MV-4-11 (cell line): ENCODE measurements at regions not wholly inside any gene's neighbourhood (a gene's known extent, or its start where the extent isn't known, plus 50 kb on each side); places are given as distances from the start of the nearest gene placed in this dataset.
"Not testable (repeated sequence)": the region's sequence is repeated elsewhere in the genome, so short reads cannot be mapped to it uniquely, and the experiment has no call there.

Source experiments
- DNase-seq: peaks from one replicate; lab custom pipeline; 2025; lab: John Stamatoyannopoulos, UW

GRCh38 chr6:155915651-155916050 lies 460.0 kb upstream of the NOX3 start:
- DNase-seq, result no peak

- no peak for DNase-seq
These were observed 458.2 kb upstream of the NOX3 start for GRCh38 chr6:155913816-155914215.

GRCh38 chr6:155909710-155910109 lies 454.1 kb upstream of the NOX3 start:
- no peak for DNase-seq

GRCh38 chr6:155895641-155896040 lies 440.0 kb upstream of the NOX3 start:
- no peak for DNase-seq

- DNase-seq, result no peak
These were observed 439.1 kb upstream of the NOX3 start for GRCh38 chr6:155894758-155895157.

GRCh38 chr6:155894262-155894661 lies 438.6 kb upstream of the NOX3 start:
- DNase-seq, result no peak

- DNase-seq, result no peak
These were observed 434.8 kb upstream of the NOX3 start for GRCh38 chr6:155890409-155890808.

- DNase-seq, result no peak
These were observed 433.8 kb upstream of the NOX3 start for GRCh38 chr6:155889410-155889809.

- no peak for DNase-seq
These were observed 431.8 kb upstream of the NOX3 start for GRCh38 chr6:155887421-155887820.

- no peak for DNase-seq
These were observed 428.1 kb upstream of the NOX3 start for GRCh38 chr6:155883741-155884140.

- DNase-seq, result no peak
These were observed 427.7 kb upstream of the NOX3 start for GRCh38 chr6:155883334-155883731.

GRCh38 chr6:155882527-155883333 lies 427.1 kb upstream of the NOX3 start:
- DNase-seq, result no peak

GRCh38 chr6:155881826-155882526 lies 426.3 kb upstream of the NOX3 start:
- DNase-seq, result no peak

- no peak for DNase-seq
These were observed 425.3 kb upstream of the NOX3 start for GRCh38 chr6:155880900-155881299.

- no peak for DNase-seq
These were observed 417.3 kb upstream of the NOX3 start for GRCh38 chr6:155872961-155873360.

GRCh38 chr6:155867682-155868081 lies 412.0 kb upstream of the NOX3 start:
- no peak for DNase-seq

- DNase-seq, result not testable (repeated sequence)
These were observed 411.2 kb upstream of the NOX3 start for GRCh38 chr6:155866676-155867390.

- no peak for DNase-seq
These were observed 406.2 kb upstream of the NOX3 start for GRCh38 chr6:155861821-155862220.

- DNase-seq, result not testable (repeated sequence)
These were observed 403.3 kb upstream of the NOX3 start for GRCh38 chr6:155858906-155859305.

GRCh38 chr6:155854787-155855186 lies 399.1 kb upstream of the NOX3 start:
- DNase-seq, result no peak

- DNase-seq, result no peak
These were observed 397.4 kb upstream of the NOX3 start for GRCh38 chr6:155853011-155853410.

GRCh38 chr6:155850408-155850841 lies 394.8 kb upstream of the NOX3 start:
- no peak for DNase-seq

- no peak for DNase-seq
These were observed 392.1 kb upstream of the NOX3 start for GRCh38 chr6:155847711-155848110.
